ENCODE measurements at regions not wholly inside any gene's neighbourhood (a gene's known extent, or its start where the extent isn't known, plus 50 kb on each side); places are given as distances from the start of the nearest gene placed in this dataset.
"Not testable (repeated sequence)": the region's sequence is repeated elsewhere in the genome, so short reads cannot be mapped to it uniquely, and the experiment has no call there.

DNA sequence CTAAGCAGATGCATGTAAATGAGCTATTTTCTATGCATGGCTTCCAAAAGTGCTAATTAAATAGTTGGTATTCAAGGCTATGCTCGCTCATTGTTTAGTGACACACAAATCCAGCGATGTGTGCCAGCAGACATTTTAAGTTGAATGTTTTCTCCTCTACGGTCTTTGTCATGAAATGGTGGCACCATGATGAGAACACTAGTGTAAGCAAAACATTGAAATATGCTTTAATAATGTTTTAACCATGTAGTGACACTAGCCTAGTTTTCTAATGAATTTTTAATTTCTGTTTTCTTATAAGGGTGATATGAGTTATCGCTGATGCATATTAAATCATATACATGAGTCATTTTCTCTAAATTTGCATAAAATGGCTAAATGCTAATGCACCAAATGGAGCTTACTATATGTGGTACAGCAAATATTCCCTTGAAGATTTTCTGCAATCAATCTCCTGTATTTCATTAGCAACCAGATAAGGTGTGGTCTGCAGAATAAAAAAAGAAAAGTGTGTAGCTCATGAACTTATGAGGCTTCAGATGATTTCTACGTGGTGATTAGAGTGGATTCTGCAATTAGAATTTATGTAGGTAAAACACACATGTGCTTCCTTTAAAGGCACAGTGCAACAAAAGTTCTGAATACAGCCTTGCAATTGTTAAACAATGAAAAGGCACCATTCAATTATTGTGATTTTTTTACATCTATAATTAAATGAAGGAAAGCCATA, 226.6 kb downstream of the MEF2C start:
- Histone ChIP-seq H3K9me3 (ENCODE audit: control insufficient read depth, insufficient read depth, low read length) (no peaks in the 10 kb centered on the region), H3K9ac (ENCODE audit: low read depth, low read length) (no peak overlapping the region), H3K4me1 (ENCODE audit: insufficient read depth, low read length) (peaks cover 1% of the 10 kb centered on the region; the same call in 1 of the 2 replicates), H3K36me3 (ENCODE audit: insufficient read depth, low read length) (no peaks in the 10 kb centered on the region)

GRCh38 chr5:88653471-88653870, 229.5 kb downstream of the MEF2C start:
- Histone ChIP-seq H3K36me3 (ENCODE audit: insufficient read depth, low read length) (no peaks in the 10 kb centered on the region), H3K9ac (ENCODE audit: low read depth, low read length) (no peak overlapping the region), H3K9me3 (ENCODE audit: control insufficient read depth, insufficient read depth, low read length) (no peaks in the 10 kb centered on the region)

DNA sequence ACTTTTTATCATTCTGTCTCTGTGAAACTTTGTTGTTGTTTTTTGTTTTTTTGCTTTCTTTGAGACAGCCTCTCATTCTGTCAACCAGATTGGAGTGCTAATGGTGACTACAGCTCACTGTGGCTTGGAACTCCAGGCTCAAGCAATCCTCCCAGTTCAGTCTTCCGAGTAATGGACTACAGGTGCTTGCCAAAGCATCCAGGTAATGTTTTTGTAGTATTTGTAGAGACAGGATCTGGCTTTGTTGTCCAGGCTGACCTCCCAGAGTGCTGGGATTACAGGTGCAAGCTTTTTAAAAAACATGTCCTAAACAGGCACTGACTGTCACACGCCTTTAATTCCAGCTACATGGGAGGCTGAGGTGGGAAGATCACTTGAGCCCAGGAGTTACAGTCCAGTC, 235.1 kb downstream of the MEF2C start:
- H3K36me3 ChIP-seq (ENCODE audit: insufficient read depth, low read length): no peaks in the 10 kb centered on the region
- no peaks in the 10 kb centered on the region for H3K9me3 ChIP-seq (ENCODE audit: control insufficient read depth, insufficient read depth, low read length)
- no peak overlapping the region for H3K9ac ChIP-seq (ENCODE audit: low read depth, low read length)
- no peaks in the 10 kb centered on the region for H3K4me1 ChIP-seq (ENCODE audit: insufficient read depth, low read length)

More at GRCh38 chr5:88653471-88653870, 229.5 kb downstream of the MEF2C start:
- H3K4me1 ChIP-seq (ENCODE audit: insufficient read depth, low read length): no peaks in the 10 kb centered on the region

GRCh38 chr5:88646866-88647265, 236.1 kb downstream of the MEF2C start:
- H3K9ac ChIP-seq (ENCODE audit: low read depth, low read length): no peak overlapping the region
- H3K4me1 ChIP-seq (ENCODE audit: insufficient read depth, low read length): no peaks in the 10 kb centered on the region
- H3K9me3 ChIP-seq (ENCODE audit: control insufficient read depth, insufficient read depth, low read length): no peaks in the 10 kb centered on the region
- H3K36me3 ChIP-seq (ENCODE audit: insufficient read depth, low read length): no peaks in the 10 kb centered on the region

DNA sequence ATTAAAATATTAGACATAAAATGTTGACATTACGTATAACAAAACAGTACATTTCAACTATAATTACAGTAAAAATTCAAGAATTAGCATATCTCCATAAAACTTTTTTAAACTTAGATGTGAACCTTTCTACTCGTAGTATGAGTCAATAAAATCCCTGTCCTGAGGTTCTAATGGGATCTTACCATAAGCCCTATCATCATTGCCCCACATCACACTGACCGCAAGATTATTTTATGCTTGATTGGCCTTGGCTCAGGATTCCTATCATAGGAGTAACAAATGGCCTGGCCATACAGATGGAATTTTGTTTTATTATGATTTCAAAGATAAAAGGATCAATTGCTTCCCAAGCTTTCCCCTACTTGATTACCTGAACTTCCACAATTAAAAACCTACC, 238.3 kb downstream of the MEF2C start:
- no peaks in the 10 kb centered on the region for H3K9me3 ChIP-seq (ENCODE audit: control insufficient read depth, insufficient read depth, low read length)

GRCh38 chr5:88643315-88643714, 239.7 kb downstream of the MEF2C start:
- no peak overlapping the region for H3K9ac ChIP-seq (ENCODE audit: low read depth, low read length)
- no peaks in the 10 kb centered on the region for H3K4me1 ChIP-seq (ENCODE audit: insufficient read depth, low read length)

More for the DNA sequence above, 238.3 kb downstream of the MEF2C start:
- H3K36me3 ChIP-seq (ENCODE audit: insufficient read depth, low read length): no peaks in the 10 kb centered on the region
- H3K9ac ChIP-seq (ENCODE audit: low read depth, low read length): no peak overlapping the region
- no peaks in the 10 kb centered on the region for H3K4me1 ChIP-seq (ENCODE audit: insufficient read depth, low read length)

DNA sequence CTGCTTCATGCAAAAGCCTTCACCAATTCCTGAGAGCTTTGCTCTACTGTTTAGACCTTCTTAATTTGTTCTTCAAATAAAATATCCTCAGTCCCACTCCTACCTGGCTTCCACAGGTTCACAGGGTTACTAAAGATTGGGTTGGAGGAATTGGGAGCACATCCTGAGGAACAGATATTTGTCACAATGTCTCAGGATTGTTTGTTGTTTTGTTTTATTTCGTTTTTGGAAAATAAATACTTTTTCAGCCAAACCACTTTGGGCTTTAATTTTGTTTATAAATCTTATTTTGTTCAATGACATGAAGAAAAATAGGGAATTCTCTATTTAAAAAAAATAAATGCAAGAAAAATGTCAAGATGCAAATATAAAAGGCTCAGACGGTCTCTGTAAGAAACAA, 249.0 kb downstream of the MEF2C start:
- no peaks in the 10 kb centered on the region for H3K4me1 ChIP-seq (ENCODE audit: insufficient read depth, low read length)
- H3K9me3 ChIP-seq (ENCODE audit: control insufficient read depth, insufficient read depth, low read length): no peaks in the 10 kb centered on the region
- H3K9ac ChIP-seq (ENCODE audit: low read depth, low read length): no peak overlapping the region
- H3K36me3 ChIP-seq (ENCODE audit: insufficient read depth, low read length): no peaks in the 10 kb centered on the region

More at GRCh38 chr5:88643315-88643714, 239.7 kb downstream of the MEF2C start:
- no peaks in the 10 kb centered on the region for H3K36me3 ChIP-seq (ENCODE audit: insufficient read depth, low read length)
- H3K9me3 ChIP-seq (ENCODE audit: control insufficient read depth, insufficient read depth, low read length): no peaks in the 10 kb centered on the region

- H3K36me3 ChIP-seq (ENCODE audit: insufficient read depth, low read length); H3K9ac ChIP-seq (ENCODE audit: low read depth, low read length); H3K4me1 ChIP-seq (ENCODE audit: insufficient read depth, low read length); H3K9me3 ChIP-seq (ENCODE audit: control insufficient read depth, insufficient read depth, low read length): not testable (repeated sequence)
Measured at GRCh38 chr5:88622890-88623289, 260.1 kb downstream of the MEF2C start.

- H3K4me1 ChIP-seq (ENCODE audit: insufficient read depth, low read length); H3K36me3 ChIP-seq (ENCODE audit: insufficient read depth, low read length); H3K9ac ChIP-seq (ENCODE audit: low read depth, low read length); H3K9me3 ChIP-seq (ENCODE audit: control insufficient read depth, insufficient read depth, low read length): not testable (repeated sequence)
Measured at GRCh38 chr5:88615767-88616166, 267.2 kb downstream of the MEF2C start.

DNA sequence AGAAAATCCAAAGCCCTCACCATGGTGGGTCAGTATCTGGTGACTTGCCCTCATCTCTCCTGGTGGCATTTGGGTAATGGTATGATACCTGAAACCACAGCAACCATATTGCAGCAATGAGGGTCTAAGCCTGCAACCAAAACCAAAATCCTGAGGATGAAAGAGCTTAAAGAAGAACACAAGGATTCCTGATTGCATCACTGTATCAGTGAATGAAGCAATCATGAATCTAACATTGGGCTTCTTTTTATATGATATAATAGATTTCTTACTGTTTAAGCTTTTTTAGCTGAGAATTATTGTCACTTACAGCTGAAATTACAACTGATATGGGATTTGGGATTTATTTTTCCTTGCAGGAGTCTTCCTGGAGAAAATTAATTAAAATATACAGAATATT, 269.9 kb downstream of the MEF2C start:
- Histone ChIP-seq H3K9me3 (ENCODE audit: control insufficient read depth, insufficient read depth, low read length) (no peaks in the 10 kb centered on the region), H3K9ac (ENCODE audit: low read depth, low read length) (no peak overlapping the region), H3K36me3 (ENCODE audit: insufficient read depth, low read length) (no peaks in the 10 kb centered on the region), H3K4me1 (ENCODE audit: insufficient read depth, low read length) (no peaks in the 10 kb centered on the region)

GRCh38 chr5:88610586-88610985, 272.4 kb downstream of the MEF2C start:
- H3K4me1 ChIP-seq (ENCODE audit: insufficient read depth, low read length): no peaks in the 10 kb centered on the region
- no peaks in the 10 kb centered on the region for H3K9me3 ChIP-seq (ENCODE audit: control insufficient read depth, insufficient read depth, low read length)
- no peak overlapping the region for H3K9ac ChIP-seq (ENCODE audit: low read depth, low read length)
- H3K36me3 ChIP-seq (ENCODE audit: insufficient read depth, low read length): no peaks in the 10 kb centered on the region

DNA sequence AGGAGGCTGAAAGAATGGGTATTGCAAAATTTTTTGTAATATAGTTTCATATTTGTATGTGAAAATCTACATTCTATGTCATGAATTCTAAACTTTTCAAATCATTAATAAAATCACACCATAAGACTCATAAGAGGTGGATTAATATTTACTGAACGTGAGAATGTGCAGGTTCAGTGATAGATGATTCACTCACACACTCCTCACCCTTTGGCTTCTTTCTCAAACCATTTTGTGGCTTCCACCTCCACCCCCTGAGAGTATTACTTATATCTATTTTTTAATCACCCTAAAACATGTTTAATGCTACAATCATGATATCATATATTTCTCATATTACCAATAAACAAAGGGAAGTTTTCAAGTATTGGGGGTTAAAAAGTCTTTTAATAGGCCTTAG, 275.5 kb downstream of the MEF2C start:
- Histone ChIP-seq H3K9me3 (ENCODE audit: control insufficient read depth, insufficient read depth, low read length) (no peaks in the 10 kb centered on the region), H3K36me3 (ENCODE audit: insufficient read depth, low read length) (no peaks in the 10 kb centered on the region), H3K9ac (ENCODE audit: low read depth, low read length) (no peak overlapping the region), H3K4me1 (ENCODE audit: insufficient read depth, low read length) (no peaks in the 10 kb centered on the region)

GRCh38 chr5:88606626-88607025, 276.4 kb downstream of the MEF2C start:
- Histone ChIP-seq H3K4me1 (ENCODE audit: insufficient read depth, low read length) (no peaks in the 10 kb centered on the region), H3K36me3 (ENCODE audit: insufficient read depth, low read length) (no peaks in the 10 kb centered on the region), H3K9ac (ENCODE audit: low read depth, low read length) (no peak overlapping the region), H3K9me3 (ENCODE audit: control insufficient read depth, insufficient read depth, low read length) (no peaks in the 10 kb centered on the region)

DNA sequence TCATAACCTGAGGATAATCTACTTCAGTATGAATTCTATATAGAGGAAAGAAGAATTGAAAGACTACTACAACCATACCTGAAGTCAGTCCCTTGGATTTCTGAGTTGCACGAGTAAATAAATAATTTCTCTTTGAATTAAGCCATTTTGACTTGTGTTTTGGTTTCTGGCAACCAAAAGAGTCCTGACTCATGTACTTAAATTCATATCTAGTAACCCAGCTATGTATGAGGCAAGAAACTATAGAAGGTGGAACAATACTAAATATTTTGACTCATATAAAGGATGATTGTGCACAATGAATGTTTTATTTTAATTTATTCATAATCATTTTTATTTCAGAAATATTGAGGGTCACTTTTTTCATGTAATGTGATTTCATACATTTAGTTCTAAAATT, 276.8 kb downstream of the MEF2C start:
- no peaks in the 10 kb centered on the region for H3K9me3 ChIP-seq (ENCODE audit: control insufficient read depth, insufficient read depth, low read length)
- H3K9ac ChIP-seq (ENCODE audit: low read depth, low read length): no peak overlapping the region
- no peaks in the 10 kb centered on the region for H3K36me3 ChIP-seq (ENCODE audit: insufficient read depth, low read length)
- no peaks in the 10 kb centered on the region for H3K4me1 ChIP-seq (ENCODE audit: insufficient read depth, low read length)

GRCh38 chr5:88602584-88602983, 280.4 kb downstream of the MEF2C start:
- Histone ChIP-seq H3K4me1 (ENCODE audit: insufficient read depth, low read length) (no peaks in the 10 kb centered on the region), H3K9ac (ENCODE audit: low read depth, low read length) (no peak overlapping the region), H3K36me3 (ENCODE audit: insufficient read depth, low read length) (no peaks in the 10 kb centered on the region), H3K9me3 (ENCODE audit: control insufficient read depth, insufficient read depth, low read length) (no peaks in the 10 kb centered on the region)

Measured in ES-I3 (cell line).